NCI-H2227 (cell line): ENCODE measurements at regions not wholly inside any gene's neighbourhood (a gene's known extent, or its start where the extent isn't known, plus 50 kb on each side); places are given as distances from the start of the nearest gene placed in this dataset.

Experiments used
- DNase-seq: peaks from one replicate; lab custom pipeline; 2025; ENCODE audit not compliant: unreplicated experiment; lab: John Stamatoyannopoulos, UW

DNA sequence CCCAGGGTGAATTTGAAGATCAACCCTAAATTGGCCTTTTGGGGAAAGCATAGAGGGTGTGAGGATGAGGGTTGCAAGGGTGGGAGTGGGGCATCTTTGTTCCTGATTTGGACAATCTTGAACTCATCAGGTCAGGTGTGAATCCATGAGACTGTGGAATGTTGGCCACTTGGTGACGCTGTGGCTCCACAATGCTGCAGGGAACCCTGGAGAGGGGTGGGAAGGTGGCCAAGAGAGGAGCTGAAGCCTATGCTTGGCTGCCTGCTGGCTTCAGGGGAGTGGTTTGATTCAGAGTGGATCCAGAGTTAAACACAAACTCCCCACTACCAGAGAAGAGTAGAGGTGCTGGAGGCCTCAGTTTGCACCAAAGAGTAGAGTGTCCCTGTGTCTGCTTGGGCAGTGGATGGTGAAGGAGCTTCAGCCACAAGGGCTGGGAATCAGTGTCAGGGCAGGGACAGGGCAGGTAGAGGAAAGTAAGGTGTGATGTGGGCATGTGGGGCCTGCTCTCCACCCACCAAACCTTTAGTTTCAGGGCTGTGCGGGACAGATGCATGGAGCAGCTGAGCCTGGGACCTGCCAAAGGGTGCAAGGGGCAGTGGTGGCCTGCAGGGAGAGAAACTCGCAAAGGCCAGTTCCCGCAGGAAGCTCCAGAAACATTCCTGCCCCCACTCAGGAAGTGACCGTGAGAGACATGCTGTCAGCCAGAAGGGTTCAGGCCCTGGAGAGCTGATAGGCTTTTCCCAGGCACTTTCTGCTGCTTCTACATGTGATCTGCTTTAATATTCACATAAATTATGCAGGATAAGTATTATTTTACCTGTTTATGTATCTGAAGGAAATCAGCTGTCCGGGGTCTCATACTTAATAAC, 81.0 kb upstream of the PRSS58 start:
- DNase-seq: no peak

DNA sequence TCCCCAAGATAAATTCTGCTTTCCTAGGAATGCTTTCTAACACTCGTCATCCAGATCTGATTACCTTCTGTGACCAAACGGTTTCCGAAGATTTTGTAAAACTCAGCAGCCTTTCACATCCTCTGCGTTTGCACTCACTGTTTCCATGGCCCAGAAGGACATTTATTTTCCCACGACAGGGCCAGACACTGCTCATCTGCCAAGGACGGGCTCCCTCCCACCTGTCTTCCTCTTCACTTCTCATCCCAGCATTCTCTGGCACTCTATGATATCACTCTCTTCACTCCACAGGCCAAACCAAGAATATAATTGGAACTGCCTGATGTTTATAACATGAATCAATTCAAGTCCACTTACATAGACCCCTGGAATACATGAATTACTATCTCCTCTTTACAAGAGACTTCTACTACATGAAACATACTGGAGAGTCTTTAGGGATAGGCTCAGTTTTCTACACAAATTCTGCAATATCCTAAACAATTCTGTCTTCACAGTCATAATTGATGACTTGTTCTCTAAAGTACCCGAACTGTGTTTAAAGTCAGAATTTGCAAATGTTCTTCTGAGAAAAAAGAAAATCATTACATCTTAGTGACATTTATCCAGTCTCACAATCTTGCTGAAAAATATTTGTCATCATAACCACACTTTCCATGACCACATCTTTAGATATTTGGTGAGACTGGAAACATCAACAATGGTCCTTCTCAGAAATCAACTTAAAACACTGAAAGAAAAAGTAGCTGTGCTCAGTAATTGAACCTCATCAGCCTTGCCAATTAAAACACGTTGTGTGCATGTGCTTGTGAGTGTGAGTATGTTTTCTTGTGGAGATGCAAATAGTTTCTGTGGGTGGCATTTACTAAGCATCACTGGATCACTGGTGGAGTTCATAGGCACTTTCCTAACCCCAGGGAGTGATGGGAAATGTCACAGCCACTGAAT, 79.5 kb upstream of the PRSS58 start:
- DNase-seq: no peak

DNA sequence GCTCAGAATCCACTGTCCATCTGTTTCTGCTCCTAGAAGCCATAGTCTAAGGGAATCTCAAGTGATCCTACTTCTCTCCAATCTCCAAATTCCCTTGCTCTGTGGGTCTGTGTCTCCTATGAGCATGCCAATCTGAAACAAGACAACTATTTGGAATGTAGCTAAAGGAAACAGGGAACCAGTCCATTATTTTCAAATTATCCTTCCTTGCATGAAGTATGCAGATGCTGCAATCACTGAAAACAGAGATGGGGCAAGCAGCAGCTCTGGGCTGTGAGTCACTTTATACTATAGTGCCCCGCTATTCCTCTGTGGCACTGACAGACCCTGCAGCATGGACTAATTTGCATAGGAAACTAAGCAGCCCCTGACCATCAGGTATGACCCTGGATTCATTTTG, 76.9 kb upstream of the PRSS58 start:
- DNase-seq: no peak

DNA sequence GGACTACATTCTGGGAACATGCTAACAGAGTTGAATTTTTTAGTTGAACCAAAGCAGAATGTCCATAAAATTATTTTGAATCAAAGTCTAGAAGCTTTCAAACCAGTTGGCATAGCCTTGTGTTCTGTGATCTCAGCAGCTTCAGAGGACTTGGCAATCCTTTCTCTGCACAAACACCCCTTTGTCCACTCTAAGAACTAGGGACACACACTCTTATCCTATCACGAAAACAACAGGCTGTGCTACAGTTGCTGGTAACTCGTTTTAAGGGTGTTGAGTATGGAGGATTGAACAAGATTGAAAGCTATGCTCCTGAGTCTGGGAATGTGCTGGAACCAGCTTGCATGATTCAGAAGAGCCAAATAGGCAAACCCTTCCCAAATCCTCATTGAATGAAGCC, 76.4 kb upstream of the PRSS58 start:
- DNase-seq: no peak

DNA sequence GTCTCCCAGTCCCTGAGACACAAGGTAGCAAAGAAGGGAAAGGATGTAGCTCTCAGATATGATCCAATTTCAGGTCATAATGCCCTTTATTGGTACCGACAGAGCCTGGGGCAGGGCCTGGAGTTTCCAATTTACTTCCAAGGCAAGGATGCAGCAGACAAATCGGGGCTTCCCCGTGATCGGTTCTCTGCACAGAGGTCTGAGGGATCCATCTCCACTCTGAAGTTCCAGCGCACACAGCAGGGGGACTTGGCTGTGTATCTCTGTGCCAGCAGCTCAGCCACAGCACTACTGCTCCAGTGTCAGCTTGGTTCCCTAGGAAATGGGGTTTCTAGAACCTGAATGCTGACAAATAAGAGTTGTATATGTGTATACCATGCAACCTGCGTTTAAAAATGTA, 74.6 kb upstream of the PRSS58 start:
- no peak for DNase-seq

DNA sequence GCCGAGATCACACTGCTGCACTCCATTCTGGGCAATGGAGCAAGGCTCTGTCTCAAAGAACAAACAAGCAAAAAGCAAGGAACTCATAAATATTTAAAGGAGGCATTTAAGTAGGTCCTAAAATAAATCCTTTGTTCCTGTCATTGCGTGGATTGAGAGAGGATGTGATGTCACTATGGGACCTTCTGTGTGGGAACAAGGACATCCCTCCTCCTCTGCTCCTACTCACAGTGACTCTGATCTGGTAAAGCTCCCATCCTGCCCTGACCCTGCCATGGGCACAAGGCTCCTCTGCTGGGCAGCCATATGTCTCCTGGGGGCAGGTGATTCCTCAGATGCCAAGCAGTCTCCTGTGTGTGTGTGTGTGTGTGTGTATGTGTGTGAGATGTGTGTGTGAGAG, 74.1 kb upstream of the PRSS58 start:
- no peak for DNase-seq

DNA sequence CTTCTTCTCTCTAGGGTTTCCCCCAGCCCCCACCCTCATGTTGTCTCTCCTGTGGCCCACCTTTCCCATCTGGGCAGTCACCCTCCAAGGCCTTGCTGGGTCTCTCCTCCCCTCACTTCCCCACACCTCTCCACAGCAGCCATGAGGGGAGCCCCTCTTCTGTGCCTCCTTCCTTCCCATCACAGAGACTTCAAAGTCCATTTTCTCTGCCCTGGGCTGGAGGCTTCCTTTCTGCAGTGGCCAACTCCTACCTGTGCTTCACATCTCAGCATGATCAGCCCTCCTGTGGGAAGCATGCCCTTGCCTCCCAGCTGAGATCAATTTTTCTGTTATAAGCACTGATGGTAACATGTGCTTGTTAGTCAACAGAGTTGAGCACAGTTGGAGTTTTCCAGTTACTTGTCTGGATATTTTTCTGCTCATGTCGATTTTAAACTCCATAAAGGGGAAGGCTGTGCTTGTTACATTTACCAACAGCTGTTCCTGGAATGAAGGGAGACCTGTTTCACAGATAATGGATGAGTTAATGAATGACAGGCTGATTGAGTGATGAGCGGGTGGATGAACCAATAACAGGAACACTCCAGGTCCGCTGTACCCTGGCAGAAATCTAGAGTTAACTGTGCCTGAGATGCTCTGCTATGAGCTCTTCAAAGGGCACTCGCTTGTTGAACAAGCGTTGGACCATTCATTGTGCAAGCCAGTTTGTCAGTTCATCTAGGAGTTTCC, 71.4 kb upstream of the PRSS58 start:
- DNase-seq: no peak

DNA sequence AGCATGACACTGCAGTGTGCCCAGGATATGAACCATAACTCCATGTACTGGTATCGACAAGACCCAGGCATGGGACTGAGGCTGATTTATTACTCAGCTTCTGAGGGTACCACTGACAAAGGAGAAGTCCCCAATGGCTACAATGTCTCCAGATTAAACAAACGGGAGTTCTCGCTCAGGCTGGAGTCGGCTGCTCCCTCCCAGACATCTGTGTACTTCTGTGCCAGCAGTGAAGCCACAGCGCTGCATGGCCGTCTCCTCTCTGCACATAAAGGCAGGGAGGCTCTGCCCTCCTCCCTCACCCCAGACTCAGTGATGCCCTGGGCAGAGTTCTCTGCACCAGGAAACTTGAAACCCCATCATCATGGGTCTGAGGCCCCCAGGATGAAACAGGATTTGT, 70.7 kb upstream of the PRSS58 start:
- no peak for DNase-seq

DNA sequence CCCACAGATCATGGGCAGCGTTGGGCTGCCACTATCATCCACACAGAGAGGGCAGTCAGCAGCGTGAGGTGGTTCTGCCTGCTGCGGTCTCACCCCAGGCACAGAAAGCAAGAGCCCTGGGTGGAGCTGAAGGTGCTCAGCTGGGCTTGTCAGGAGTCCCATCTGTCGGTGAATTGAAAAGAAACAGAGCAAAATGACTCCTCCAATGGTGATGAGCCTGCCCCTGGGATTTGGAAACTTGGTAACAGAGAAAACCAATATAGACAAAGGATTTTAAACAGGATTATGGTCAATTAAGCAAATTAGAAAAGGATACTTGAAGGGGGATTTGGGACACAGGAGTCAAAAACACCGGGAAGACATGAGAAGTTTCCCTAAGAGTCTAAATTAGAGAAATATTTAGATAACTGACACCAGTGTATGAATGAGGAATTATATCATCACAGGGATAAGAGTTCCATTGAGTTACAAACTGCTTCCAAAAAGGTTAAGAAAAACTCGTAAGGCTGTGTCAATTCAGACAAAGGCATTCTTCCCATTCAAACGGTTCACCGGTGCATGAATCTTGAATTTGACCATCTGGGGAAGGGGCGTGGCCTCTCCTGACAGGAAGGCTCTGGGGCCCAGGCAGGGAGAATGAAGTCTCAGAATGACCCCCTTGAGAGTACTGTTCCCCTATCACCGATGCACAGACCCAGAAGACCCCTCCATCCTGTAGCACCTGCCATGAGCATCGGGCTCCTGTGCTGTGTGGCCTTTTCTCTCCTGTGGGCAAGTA, 70.0 kb upstream of the PRSS58 start:
- DNase-seq: no peak

DNA sequence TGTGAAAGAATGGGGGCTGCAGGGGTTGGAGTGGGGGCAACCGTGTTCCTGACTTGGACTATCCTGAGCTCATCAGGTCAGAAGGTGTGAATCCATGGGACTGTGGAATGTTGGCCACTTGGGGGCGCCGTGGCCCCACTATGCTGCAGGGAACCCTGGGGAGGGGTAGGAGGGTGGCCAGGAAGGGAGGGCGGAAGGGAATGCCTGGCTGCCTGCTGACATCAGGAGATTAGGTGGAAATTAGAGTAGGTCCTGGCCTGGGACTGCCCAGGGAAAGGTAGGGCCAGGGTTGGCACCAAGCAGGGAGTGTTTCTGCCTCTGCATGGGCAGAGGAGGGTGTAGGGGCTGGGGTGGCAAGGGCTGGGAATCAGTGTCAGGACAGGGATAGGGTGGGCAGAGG, 65.8 kb upstream of the PRSS58 start:
- DNase-seq: no peak

DNA sequence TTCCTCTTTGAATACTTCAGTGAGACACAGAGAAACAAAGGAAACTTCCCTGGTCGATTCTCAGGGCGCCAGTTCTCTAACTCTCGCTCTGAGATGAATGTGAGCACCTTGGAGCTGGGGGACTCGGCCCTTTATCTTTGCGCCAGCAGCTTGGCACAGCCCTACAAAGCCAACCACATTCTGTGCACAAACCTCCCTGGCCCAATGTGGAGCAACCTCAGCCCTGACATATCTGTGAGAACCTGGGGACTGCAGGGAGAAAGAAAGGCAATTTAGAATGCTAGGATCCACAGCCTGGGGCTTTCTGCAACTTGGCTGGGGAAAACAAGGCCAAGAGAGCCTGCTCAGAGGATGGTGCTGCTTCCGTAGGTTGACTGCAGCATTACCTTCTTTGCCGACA, 63.5 kb upstream of the PRSS58 start:
- DNase-seq: no peak

DNA sequence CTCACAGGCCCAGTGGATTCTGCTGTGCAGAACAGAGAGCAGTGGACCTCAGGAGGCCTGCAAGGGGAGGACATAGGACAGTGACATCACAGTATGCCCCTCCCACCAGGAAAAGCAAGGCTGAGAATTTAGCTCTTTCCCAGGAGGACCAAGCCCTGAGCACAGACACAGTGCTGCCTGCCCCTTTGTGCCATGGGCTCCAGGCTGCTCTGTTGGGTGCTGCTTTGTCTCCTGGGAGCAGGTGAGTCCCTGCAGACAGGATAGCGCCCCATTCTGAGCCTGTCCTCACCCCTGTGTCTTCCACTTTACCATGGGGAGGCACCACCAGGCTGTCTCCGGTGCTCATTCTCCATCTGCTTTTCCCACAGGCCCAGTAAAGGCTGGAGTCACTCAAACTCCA, 63.0 kb upstream of the PRSS58 start:
- no peak for DNase-seq

DNA sequence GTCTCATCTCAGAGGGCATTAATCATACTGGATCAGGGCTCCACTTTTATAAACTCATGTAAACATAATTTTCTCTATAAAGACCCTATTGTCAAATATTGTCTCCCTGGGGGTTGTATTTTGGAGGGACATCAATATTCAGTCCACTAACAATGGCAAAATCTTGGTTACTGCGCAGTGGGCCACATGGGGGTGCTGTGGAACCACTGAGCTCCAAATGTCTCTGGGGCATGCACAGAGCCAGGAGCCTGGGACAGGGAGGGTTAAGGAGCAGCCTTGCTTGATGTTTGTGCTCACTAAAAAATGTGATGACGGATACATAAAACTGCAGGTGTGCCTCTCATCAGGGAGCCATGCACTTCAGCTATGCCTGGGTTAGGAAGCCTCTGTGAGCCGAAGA, 62.1 kb upstream of the PRSS58 start:
- no peak for DNase-seq

DNA sequence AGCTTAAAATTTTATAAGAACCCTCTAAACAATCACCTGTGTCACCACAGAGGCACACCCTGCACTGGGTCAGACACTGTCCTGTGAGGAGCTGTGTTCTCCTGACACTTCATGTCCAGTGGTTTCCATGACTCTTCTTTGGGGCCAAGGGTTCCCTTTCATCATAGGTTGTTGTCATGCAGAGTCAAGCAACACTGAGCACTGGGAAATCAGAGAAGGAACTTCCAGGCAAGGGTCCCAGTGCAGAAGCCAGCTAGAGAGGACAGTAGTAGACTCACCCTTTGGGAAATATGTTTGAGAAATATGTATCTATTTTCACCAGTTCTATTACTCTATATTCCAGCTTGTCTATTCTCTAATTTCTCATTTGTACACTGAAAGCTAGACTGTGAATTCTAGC, 56.4 kb upstream of the PRSS58 start:
- no peak for DNase-seq

DNA sequence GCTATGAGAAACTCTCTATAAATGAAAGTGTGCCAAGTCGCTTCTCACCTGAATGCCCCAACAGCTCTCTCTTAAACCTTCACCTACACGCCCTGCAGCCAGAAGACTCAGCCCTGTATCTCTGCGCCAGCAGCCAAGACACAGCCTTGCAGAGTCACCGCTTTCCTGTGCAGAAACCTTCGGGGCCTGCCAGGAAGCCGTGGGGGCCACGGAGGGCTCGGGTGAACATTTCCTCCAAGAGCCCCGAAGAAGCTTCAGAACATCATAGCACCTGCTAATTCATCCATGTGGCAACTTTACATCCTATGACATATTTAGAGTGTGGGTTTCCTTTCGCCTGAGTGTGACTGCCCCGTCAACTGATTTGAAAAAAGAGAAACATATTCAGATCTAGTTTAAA, 55.7 kb upstream of the PRSS58 start:
- no peak for DNase-seq

DNA sequence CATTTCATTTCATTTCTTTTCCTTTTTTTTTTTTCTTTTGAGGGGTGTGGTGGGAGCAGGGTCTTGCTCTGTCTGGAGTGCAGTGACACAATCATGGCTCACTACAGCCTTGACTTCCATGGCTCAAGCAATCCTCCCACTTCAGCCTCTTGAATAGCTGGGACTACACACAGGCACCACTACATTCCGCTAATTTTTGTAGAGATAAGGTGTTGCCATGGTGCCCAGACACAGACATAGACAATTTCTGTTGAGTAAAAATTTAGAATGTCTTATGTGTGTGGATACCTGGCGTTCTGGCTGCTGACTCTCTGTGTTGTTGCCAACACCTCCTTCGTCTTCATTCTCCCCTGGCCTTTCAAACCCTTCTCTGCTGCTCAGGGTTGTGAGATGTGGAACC, 54.0 kb upstream of the PRSS58 start:
- no peak for DNase-seq

DNA sequence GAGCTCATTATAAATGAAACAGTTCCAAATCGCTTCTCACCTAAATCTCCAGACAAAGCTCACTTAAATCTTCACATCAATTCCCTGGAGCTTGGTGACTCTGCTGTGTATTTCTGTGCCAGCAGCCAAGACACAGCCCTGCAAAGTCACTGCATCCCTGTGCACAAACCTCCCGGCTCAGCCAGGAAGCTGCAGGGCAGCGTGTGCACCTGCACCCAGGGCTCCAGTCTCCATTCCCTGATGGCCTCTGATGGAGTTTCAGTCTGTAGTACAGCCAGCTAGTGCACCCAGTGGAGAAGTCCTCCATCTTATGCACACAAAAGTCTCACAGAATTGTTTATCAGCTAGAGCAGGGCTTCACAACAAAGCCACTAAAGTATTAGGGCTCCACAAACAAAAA, 51.1 kb upstream of the PRSS58 start:
- no peak for DNase-seq

DNA sequence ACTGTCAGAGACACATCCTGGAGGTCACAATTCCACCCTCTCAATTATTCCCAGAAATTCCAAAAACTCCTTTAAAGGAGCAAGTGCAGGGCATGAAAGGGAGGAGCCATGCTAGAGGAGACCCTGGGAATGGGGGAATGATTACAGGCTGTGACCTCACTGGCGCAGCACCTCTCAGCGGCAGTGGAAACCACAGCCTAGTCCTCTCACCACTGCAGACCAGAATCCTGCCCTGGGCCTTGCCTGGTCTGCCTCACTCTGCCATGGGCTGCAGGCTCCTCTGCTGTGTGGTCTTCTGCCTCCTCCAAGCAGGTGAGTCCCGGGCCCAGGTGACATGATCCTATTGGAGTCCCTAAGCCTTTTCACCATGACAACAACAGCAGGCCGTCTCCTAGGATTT, 50.5 kb upstream of the PRSS58 start:
- DNase-seq: no peak
